K562 (cell line): ENCODE measurements at regions not wholly inside any gene's neighbourhood (a gene's known extent, or its start where the extent isn't known, plus 50 kb on each side); places are given as distances from the start of the nearest gene placed in this dataset.

Source experiments
- ATAC-seq: fragments of 200-7000 bp; cut with Tn5 transposase; 3 replicates; pipeline ENCODE4 v1.9.1; 2020; ENCODE audit warnings: moderate library complexity
- BruUV-seq: library from RNA; stranded (reverse); fragments of 400-500 nt; replicated peaks from 2 replicates; lab custom pipeline; 2021; lab: Mats Ljungman, UMichigan
- CTCF ChIA-PET: fragments of 300-600 bp; formaldehyde crosslinking; extraction: SDS; loops from one replicate; lab custom pipeline; 2021; ENCODE audit warnings: low intra/inter-chr PET ratio; lab: Yijun Ruan, JAX
- POLR2A ChIA-PET: fragments of 300-600, 350-650 bp; sonication (Branson Sonifier 250); formaldehyde crosslinking; extraction: SDS; loops from one replicate; lab custom pipeline; 2021; ENCODE audit warnings: antibody characterized with exemption, inconsistent platforms; lab: Yijun Ruan, JAX
- DNase-seq, 4 experiments: peaks; one replicate each; pipeline versions ENCODE4 v3.0.0 to v3.0.0-alpha.2; 2011 to 2018; ENCODE audit warnings: low spot score in 3 of 4, mixed read lengths in 3 of 4; ENCODE audit errors: extremely low read depth in 1 of 4
- FAIRE-seq: peaks from 2 replicates; lab custom pipeline; 2011; peaks lifted over from hg19 to GRCh38; lab: Jason Lieb, UNC
- H2AFZ ChIP-seq: 2 replicates; pipeline ENCODE4 v1.6.0; 2011; ENCODE audit warnings: low read depth, low read length, control low read depth, inconsistent platforms
- H3K27ac ChIP-seq: fragments of 200-600 bp; 3 replicates; pipeline ENCODE4 v1.8.0; 2011; ENCODE audit warnings: low read depth, mild to moderate bottlenecking, control low read depth, inconsistent platforms, low read length, moderate library complexity, mixed read lengths; ENCODE audit errors: extremely low read depth
- H3K27me3 ChIP-seq, 2 experiments: fragments of 300-600 bp in 1 of 2; 2 replicates in 1 of 2; 3 replicates in 1 of 2; pipeline versions ENCODE4 v1.6.0 to v1.8.0; 2011; ENCODE audit warnings: inconsistent platforms in 2 of 2, low read length in 2 of 2, mild to moderate bottlenecking in 1 of 2, mixed read lengths in 1 of 2, moderate library complexity in 1 of 2; ENCODE audit not compliant: control insufficient read depth in 2 of 2, insufficient read depth in 2 of 2
- H3K36me3 ChIP-seq: fragments of 300-600 bp; 3 replicates; pipeline ENCODE4 v1.8.0; 2011; ENCODE audit warnings: mild to moderate bottlenecking, low read length, inconsistent platforms; ENCODE audit not compliant: control insufficient read depth, insufficient read depth
- H3K4me1 ChIP-seq, 2 experiments: fragments of 200-600 bp in 1 of 2; replicated peaks in 1 of 2; 2 replicates in 1 of 2; 3 replicates in 1 of 2; pipeline versions ENCODE4 v1.5.1 to v1.8.0; 2011; ENCODE audit warnings: inconsistent platforms in 2 of 2, low read length in 2 of 2, mild to moderate bottlenecking in 1 of 2, mixed read lengths in 1 of 2, moderate library complexity in 1 of 2; ENCODE audit not compliant: control insufficient read depth in 2 of 2, insufficient read depth in 2 of 2
- H3K4me2 ChIP-seq: 2 replicates; pipeline ENCODE4 v1.6.1; 2011; ENCODE audit warnings: low read length, control low read depth, inconsistent platforms, mixed read lengths; ENCODE audit not compliant: insufficient read depth
- H3K4me3 ChIP-seq: fragments of 200-600 bp; sonication (generic), shearing (Covaris generic); 2 replicates; pipeline ENCODE4 v1.5.1; 2016; ENCODE audit warnings: control low read depth, inconsistent platforms
- H3K79me2 ChIP-seq: fragments of 200-600 bp; 3 replicates; pipeline ENCODE4 v1.8.0; 2011; ENCODE audit warnings: low read length, inconsistent platforms; ENCODE audit not compliant: control insufficient read depth, insufficient read depth
- H3K9ac ChIP-seq, 2 experiments: 2 replicates each; pipeline versions ENCODE4 v1.6.0 to v1.6.1; 2011; ENCODE audit warnings: low read depth in 2 of 2, low read length in 2 of 2, control low read depth in 1 of 2, inconsistent platforms in 1 of 2, mild to moderate bottlenecking in 1 of 2, mixed read lengths in 1 of 2; ENCODE audit not compliant: insufficient read depth in 1 of 2
- H3K9me1 ChIP-seq: one replicate; pipeline ENCODE4 v1.6.0; 2011; ENCODE audit warnings: inconsistent platforms, mild to moderate bottlenecking, low read length, moderate library complexity; ENCODE audit not compliant: control insufficient read depth, insufficient read depth
- H3K9me3 ChIP-seq: replicated peaks from 2 replicates; pipeline ENCODE4 v1.5.1; 2011; ENCODE audit warnings: low read depth, low read length, inconsistent platforms; ENCODE audit not compliant: control insufficient read depth, insufficient read depth
- H4K20me1 ChIP-seq: replicated peaks from 2 replicates; pipeline ENCODE4 v1.6.1; 2011; ENCODE audit warnings: low read length, inconsistent platforms, mixed read lengths; ENCODE audit not compliant: control insufficient read depth, insufficient read depth
- CBFA2T3 ChIP-seq: fragments of 450-650 bp; IDR thresholded peaks from 2 replicates; pipeline ENCODE4 v1.6.1; 2017
- CTBP1 ChIP-seq: fragments of 450-650 bp; IDR thresholded peaks from 2 replicates; pipeline ENCODE4 v1.6.1; 2016; ENCODE audit warnings: borderline replicate concordance
- ETV1 ChIP-seq: fragments of 450-650 bp; conservative IDR thresholded peaks from 2 replicates; pipeline ENCODE4 v1.6.1; 2016; ENCODE audit warnings: missing genetic modification characterization, control low read depth, low read depth, missing compliant biosample characterization
- HES1 ChIP-seq: fragments of 450-650 bp; IDR thresholded peaks from 2 replicates; pipeline ENCODE4 v1.6.1; 2016; ENCODE audit warnings: low read depth, mild to moderate bottlenecking, moderate library complexity
- LEF1 ChIP-seq: fragments of 450-650 bp; IDR thresholded peaks from 2 replicates; pipeline ENCODE4 v1.6.1; 2016; ENCODE audit warnings: mild to moderate bottlenecking
- MCM5 ChIP-seq: fragments of 450-650 bp; IDR thresholded peaks from 2 replicates; pipeline ENCODE4 v1.6.1; 2016; ENCODE audit warnings: low read depth
- NBN ChIP-seq: fragments of 450-650 bp; IDR thresholded peaks from 2 replicates; pipeline ENCODE4 v1.6.1; 2016; ENCODE audit warnings: low read depth, mild to moderate bottlenecking
- NONO ChIP-seq, 2 experiments: fragments of 200-400 bp in 1 of 2; fragments of 450-650 bp in 1 of 2; formaldehyde crosslinking in 1 of 2; IDR thresholded peaks; 2 replicates each; pipeline ENCODE4 v1.6.1; 2017; ENCODE audit warnings: low read depth in 2 of 2, mild to moderate bottlenecking in 2 of 2, moderate library complexity in 2 of 2, low read length in 1 of 2
- RBM39 ChIP-seq: fragments of 200-400 bp; formaldehyde crosslinking; optimal IDR thresholded peaks from 2 replicates; pipeline ENCODE3; 2018; ENCODE audit warnings: low read depth, low read length
- RREB1 ChIP-seq: fragments of 250-450 bp; sonication (Bioruptor Pico); IDR thresholded peaks from 2 replicates; pipeline ENCODE4 v1.4.0; 2020
- TCF7 ChIP-seq: sonication (generic); IDR thresholded peaks from 2 replicates; pipeline ENCODE4 v1.6.1; 2016; ENCODE audit warnings: antibody characterized with exemption, borderline replicate concordance
- TEAD4 ChIP-seq, 2 experiments: sonication (generic) in 1 of 2; formaldehyde crosslinking in 1 of 2; IDR thresholded peaks; 2 replicates each; pipeline versions ENCODE4 v1.6.1 to v1.8.0; 2012 to 2022; ENCODE audit warnings: borderline replicate concordance in 1 of 2, inconsistent platforms in 1 of 2, low read length in 1 of 2, mild to moderate bottlenecking in 1 of 2, missing genetic modification reagents in 1 of 2
- ZBTB17 ChIP-seq: fragments of 450-650 bp; formaldehyde crosslinking; IDR thresholded peaks from 2 replicates; pipeline ENCODE4 v1.4.0; 2020; ENCODE audit warnings: mild to moderate bottlenecking
- ZNF134 ChIP-seq: fragments of 250-450 bp; sonication (Bioruptor Pico); conservative IDR thresholded peaks from 2 replicates; pipeline ENCODE4 v1.4.0; 2020
- WGBS: fragments of 100-300 bp; shearing (Covaris generic); methylation state at CpG from one replicate; pipeline ENCODE4 v1.1.6; 2016; ENCODE audit warnings: low coverage, mixed read lengths; ENCODE audit not compliant: insufficient coverage; ENCODE audit errors: missing lambda C conversion rate; 5-methylcytosine and 5-hydroxymethylcytosine counted together
- in situ Hi-C: fragments of 300-500 bp; cut with MboI; formaldehyde crosslinking; loops from 4 replicates; pipeline ENCODE4 v1.15.0; 2018; ENCODE audit warnings: inconsistent platforms, mixed read lengths
- intact Hi-C: fragments of 100-400 bp; cut with micrococcal nuclease; formaldehyde crosslinking; loops from 2 replicates; pipeline ENCODE4 v1.14.2; 2022

- H3K4me2 ChIP-seq: no peak overlapping the region
- H3K27me3 ChIP-seq: peaks cover 27 to 81% of the 10 kb centered on the region in 2 experiments
- in situ Hi-C loops (no loop called here), intact Hi-C loops (no loop called here)
- no peaks in the 10 kb centered on the region for H3K9me3 ChIP-seq
- peak; percentile 37; the same call in 2 of the 3 replicates for ATAC-seq
- H2AFZ ChIP-seq: no peak overlapping the region
- H3K27ac ChIP-seq: no peak overlapping the region
- H3K36me3 ChIP-seq: no peaks in the 10 kb centered on the region
- H3K4me1 ChIP-seq: no peaks in the 10 kb centered on the region
- WGBS: 0% methylated on average over 5 of the region's 5 CpGs
- no peaks in the 10 kb centered on the region for H3K9me1 ChIP-seq
- ChIA-PET CTCF (no interaction called here), POLR2A (interaction anchor here (0.7 to 1.2 kb wide), 3 partner anchors 12 to 846 kb away, joined by 3 to 4 read pairs (median 3); no protein-coding TSS in a partner anchor)
- no peaks in the 10 kb centered on the region for H3K79me2 ChIP-seq
- no peak for DNase-seq
- no peak overlapping the region for H3K4me3 ChIP-seq
- BruUV-seq: no TSS peak
- H3K9ac ChIP-seq: no peak overlapping the region
- H4K20me1 ChIP-seq: no peaks in the 10 kb centered on the region
- no peak for FAIRE-seq
- TF ChIP-seq RBM39: no peak
- no peak for TF ChIP-seq NONO (IDR thresholded peaks at IDR 0.05; ENCODE audit: low read depth in 2 of 2, low read length in 1 of 2)
- 0 out of 2 replicates have a peak, but pooled peaks have one; percentile 35 for TF ChIP-seq HES1
- peak; percentile 29; the same call in 1 of the 2 replicates for TF ChIP-seq LEF1
- peak; percentile 17; the same call in 1 of the 2 replicates for TF ChIP-seq CBFA2T3
- 0 out of 2 replicates have a peak, but pooled peaks have one; percentile 14 for TF ChIP-seq CTBP1
- no peak for TF ChIP-seq ZNF134
- no peak for TF ChIP-seq RREB1 (CRISPR knock-in tag)
- no peak for TF ChIP-seq NBN
- TF ChIP-seq ZBTB17 (CRISPR knock-in tag): peak; percentile 84; the same call in 1 of the 2 replicates
- TF ChIP-seq TEAD4 (IDR thresholded peaks at IDR 0.05; ENCODE audit: low read length): peak; percentile 46; the same call in 1 of the 2 replicates
- no peak for TF ChIP-seq TEAD4 (CRISPR knock-in tag; IDR thresholded peaks at IDR 0.05; ENCODE audit: borderline replicate concordance)
- peak; percentile 32; the same call in 1 of the 2 replicates for TF ChIP-seq ETV1 (tag)
- TF ChIP-seq MCM5: no peak
- peak; percentile 54; the same call in 1 of the 2 replicates for TF ChIP-seq TCF7
These were observed 255.9 kb downstream of the XXYLT1 start for GRCh38 chr3:195015021-195015420.
